ENCODE measurements at regions not wholly inside any gene's neighbourhood (a gene's known extent, or its start where the extent isn't known, plus 50 kb on each side); places are given as distances from the start of the nearest gene placed in this dataset.

- Histone ChIP-seq H3K4me1 (ENCODE audit: insufficient read depth, low read length, poor library complexity, severe bottlenecking) (no peaks in the 10 kb centered on the region), H3K36me3 (ENCODE audit: insufficient read depth, low read length, poor library complexity, severe bottlenecking) (no peaks in the 10 kb centered on the region), H3K9me3 (ENCODE audit: low read depth, low read length, poor library complexity, severe bottlenecking) (no peaks in the 10 kb centered on the region), H3K4me3 (ENCODE audit: low read depth, low read length, poor library complexity, severe bottlenecking) (no peak overlapping the region), H3K27me3 (replicated peaks; ENCODE audit: insufficient read depth, low read depth, low read length, poor library complexity) (no peaks in the 10 kb centered on the region), H3K27ac (ENCODE audit: low read depth, low read length, poor library complexity, severe bottlenecking) (no peak overlapping the region)
- intact Hi-C loops (cut with micrococcal nuclease; ENCODE audit: unreplicated experiment), result no loop called here
- no peak for DNase-seq (ENCODE audit: low spot score)
- CTCF ChIA-PET, result no interaction called here
- BruUV-seq (replicated peaks), result no TSS peak
- TF ChIP-seq EZH2 (IDR thresholded peaks at IDR 0.05; ENCODE audit: borderline replicate concordance, low read depth, low read length, poor library complexity, severe bottlenecking), result no peak
- TF ChIP-seq CTCF (conservative IDR thresholded peaks at IDR 0.05; ENCODE audit: low read depth, low read length), result no peak
- POLR2A ChIA-PET (ENCODE audit: low non-redundant PET), result no interaction called here
These were observed 687.9 kb downstream of the SQOR start for GRCh38 chr15:46322753-46323152.

- Histone ChIP-seq H3K36me3 (ENCODE audit: insufficient read depth, low read length, poor library complexity, severe bottlenecking) (no peaks in the 10 kb centered on the region), H3K4me3 (ENCODE audit: low read depth, low read length, poor library complexity, severe bottlenecking) (no peak overlapping the region), H3K27me3 (replicated peaks; ENCODE audit: insufficient read depth, low read depth, low read length, poor library complexity) (no peaks in the 10 kb centered on the region), H3K4me1 (ENCODE audit: insufficient read depth, low read length, poor library complexity, severe bottlenecking) (no peaks in the 10 kb centered on the region), H3K9me3 (ENCODE audit: low read depth, low read length, poor library complexity, severe bottlenecking) (no peaks in the 10 kb centered on the region), H3K27ac (ENCODE audit: low read depth, low read length, poor library complexity, severe bottlenecking) (no peak overlapping the region)
- ChIA-PET POLR2A (ENCODE audit: low non-redundant PET) (no interaction called here), CTCF (no interaction called here)
- no TSS peak for BruUV-seq (replicated peaks)
- DNase-seq (ENCODE audit: low spot score), result no peak
- TF ChIP-seq EZH2 (IDR thresholded peaks at IDR 0.05; ENCODE audit: borderline replicate concordance, low read depth, low read length, poor library complexity, severe bottlenecking) (no peak), CTCF (conservative IDR thresholded peaks at IDR 0.05; ENCODE audit: low read depth, low read length) (no peak)
- intact Hi-C loops (cut with micrococcal nuclease; ENCODE audit: unreplicated experiment), result no loop called here
These were observed 691.3 kb downstream of the SQOR start for GRCh38 chr15:46326173-46326572.

GRCh38 chr15:46328821-46329220, 694.0 kb downstream of the SQOR start:
- Histone ChIP-seq H3K4me3 (ENCODE audit: low read depth, low read length, poor library complexity, severe bottlenecking) (no peak overlapping the region), H3K4me1 (ENCODE audit: insufficient read depth, low read length, poor library complexity, severe bottlenecking) (no peaks in the 10 kb centered on the region), H3K36me3 (ENCODE audit: insufficient read depth, low read length, poor library complexity, severe bottlenecking) (no peaks in the 10 kb centered on the region), H3K27ac (ENCODE audit: low read depth, low read length, poor library complexity, severe bottlenecking) (no peak overlapping the region), H3K27me3 (replicated peaks; ENCODE audit: insufficient read depth, low read depth, low read length, poor library complexity) (no peaks in the 10 kb centered on the region), H3K9me3 (ENCODE audit: low read depth, low read length, poor library complexity, severe bottlenecking) (no peaks in the 10 kb centered on the region)
- CTCF ChIA-PET, result no interaction called here
- no peak for TF ChIP-seq CTCF (conservative IDR thresholded peaks at IDR 0.05; ENCODE audit: low read depth, low read length)
- TF ChIP-seq EZH2 (IDR thresholded peaks at IDR 0.05; ENCODE audit: borderline replicate concordance, low read depth, low read length, poor library complexity, severe bottlenecking), result no peak
- intact Hi-C loops (cut with micrococcal nuclease; ENCODE audit: unreplicated experiment), result no loop called here
- POLR2A ChIA-PET (ENCODE audit: low non-redundant PET), result no interaction called here
- DNase-seq (ENCODE audit: low spot score), result no peak
- no TSS peak for BruUV-seq (replicated peaks)
